Smooth muscle cell (in vitro differentiated cells): ENCODE measurements at regions not wholly inside any gene's neighbourhood (a gene's known extent, or its start where the extent isn't known, plus 50 kb on each side); places are given as distances from the start of the nearest gene placed in this dataset.
A peak's percentile ranks its signal among the peaks of the same experiment; 100 is the strongest.

Experiments used
- DNase-seq: peaks from one replicate; lab custom pipeline; 2025; ENCODE audit not compliant: unreplicated experiment; lab: John Stamatoyannopoulos, UW
- H2AFZ ChIP-seq: fragments of 200-600 bp; sonication (generic); 2 replicates; pipeline ENCODE4 v1.6.0; 2016; ENCODE audit warnings: antibody characterized with exemption, low read depth, mild to moderate bottlenecking
- H3F3A ChIP-seq: fragments of 200-600 bp; sonication (generic); 2 replicates; pipeline ENCODE4 v1.6.0; 2017; ENCODE audit warnings: antibody characterized with exemption, low read depth
- H3K27ac ChIP-seq: fragments of 200-600 bp; sonication (generic); 2 replicates; pipeline ENCODE4 v1.5.1; 2016; ENCODE audit warnings: low read depth, mild to moderate bottlenecking
- H3K27me3 ChIP-seq: fragments of 200-600 bp; sonication (generic); 2 replicates; pipeline ENCODE4 v1.6.1; 2016; ENCODE audit warnings: low read depth, mild to moderate bottlenecking
- H3K36me3 ChIP-seq: fragments of 200-600 bp; sonication (generic); 2 replicates; pipeline ENCODE4 v1.5.1; 2016; ENCODE audit warnings: low read depth
- H3K4me1 ChIP-seq: fragments of 200-600 bp; sonication (generic); 2 replicates; pipeline ENCODE4 v1.5.1; 2016; ENCODE audit warnings: low read depth
- H3K4me2 ChIP-seq: fragments of 200-600 bp; sonication (generic); 2 replicates; pipeline ENCODE4 v1.6.0; 2016; ENCODE audit warnings: mild to moderate bottlenecking
- H3K4me3 ChIP-seq: fragments of 200-600 bp; sonication (generic); 2 replicates; pipeline ENCODE4 v1.5.1; 2016; ENCODE audit warnings: mild to moderate bottlenecking
- H3K79me2 ChIP-seq: fragments of 200-600 bp; sonication (generic); 2 replicates; pipeline ENCODE4 v1.6.0; 2016; ENCODE audit warnings: low read depth, mild to moderate bottlenecking
- H3K9ac ChIP-seq: fragments of 200-600 bp; sonication (generic); 2 replicates; pipeline ENCODE4 v1.6.0; 2016; ENCODE audit warnings: low read depth
- H3K9me3 ChIP-seq: fragments of 200-600 bp; sonication (generic); replicated peaks from 2 replicates; pipeline ENCODE4 v1.5.1; 2016; ENCODE audit warnings: low read depth
- H4K20me1 ChIP-seq: fragments of 200-600 bp; sonication (generic); 2 replicates; pipeline ENCODE4 v1.6.0; 2016; ENCODE audit warnings: low read depth
- WGBS: methylation state at CpG from one replicate; pipeline ENCODE4 v1.1.7; 2016; ENCODE audit warnings: low lambda C conversion rate; 5-methylcytosine and 5-hydroxymethylcytosine counted together
- TF ChIP-seq, protein P1 (sequence below): fragments of 200-600 bp; sonication (generic); IDR thresholded peaks from 2 replicates; pipeline ENCODE4 v1.5.1; 2017; ENCODE audit warnings: borderline replicate concordance, mild to moderate bottlenecking, antibody characterized with exemption; ENCODE audit not compliant: insufficient read depth, poor library complexity, severe bottlenecking

DNA sequence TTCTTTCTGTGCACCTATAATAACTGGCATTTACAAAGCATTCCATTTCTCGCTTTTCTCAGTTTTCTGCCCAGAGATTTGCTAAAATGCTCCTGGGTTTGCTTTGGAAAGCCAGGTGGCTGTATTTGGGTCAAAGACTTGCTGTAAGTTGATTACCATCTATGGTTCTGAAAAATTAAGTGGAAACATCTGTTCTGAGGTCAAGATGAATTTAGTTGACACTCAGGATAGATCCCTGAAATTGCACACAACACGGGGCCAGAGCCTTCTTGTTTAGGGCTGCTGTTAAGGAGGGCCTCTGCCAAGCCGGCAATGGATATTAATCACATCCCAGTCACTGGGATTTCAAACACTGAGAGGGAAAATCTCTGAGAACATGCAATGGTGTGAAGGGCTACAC, 111.6 kb upstream of the GLI3 start:
- no peaks in the 10 kb centered on the region for H3K79me2 ChIP-seq
- no peak overlapping the region for H3K27ac ChIP-seq
- H3K9me3 ChIP-seq, result no peaks in the 10 kb centered on the region
- no peaks in the 10 kb centered on the region for H3K27me3 ChIP-seq
- no peaks in the 10 kb centered on the region for H3K36me3 ChIP-seq
- H3K4me2 ChIP-seq, result no peak overlapping the region
- H3K9ac ChIP-seq, result no peak overlapping the region
- no peak overlapping the region for H3K4me3 ChIP-seq
- no peak for DNase-seq
- H3K4me1 ChIP-seq, result peaks cover 18% of the 10 kb centered on the region
- TF ChIP-seq, protein P1, sequence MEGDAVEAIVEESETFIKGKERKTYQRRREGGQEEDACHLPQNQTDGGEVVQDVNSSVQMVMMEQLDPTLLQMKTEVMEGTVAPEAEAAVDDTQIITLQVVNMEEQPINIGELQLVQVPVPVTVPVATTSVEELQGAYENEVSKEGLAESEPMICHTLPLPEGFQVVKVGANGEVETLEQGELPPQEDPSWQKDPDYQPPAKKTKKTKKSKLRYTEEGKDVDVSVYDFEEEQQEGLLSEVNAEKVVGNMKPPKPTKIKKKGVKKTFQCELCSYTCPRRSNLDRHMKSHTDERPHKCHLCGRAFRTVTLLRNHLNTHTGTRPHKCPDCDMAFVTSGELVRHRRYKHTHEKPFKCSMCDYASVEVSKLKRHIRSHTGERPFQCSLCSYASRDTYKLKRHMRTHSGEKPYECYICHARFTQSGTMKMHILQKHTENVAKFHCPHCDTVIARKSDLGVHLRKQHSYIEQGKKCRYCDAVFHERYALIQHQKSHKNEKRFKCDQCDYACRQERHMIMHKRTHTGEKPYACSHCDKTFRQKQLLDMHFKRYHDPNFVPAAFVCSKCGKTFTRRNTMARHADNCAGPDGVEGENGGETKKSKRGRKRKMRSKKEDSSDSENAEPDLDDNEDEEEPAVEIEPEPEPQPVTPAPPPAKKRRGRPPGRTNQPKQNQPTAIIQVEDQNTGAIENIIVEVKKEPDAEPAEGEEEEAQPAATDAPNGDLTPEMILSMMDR, result no peak
- H2AFZ ChIP-seq, result no peak overlapping the region
- H3F3A ChIP-seq, result no peaks in the 10 kb centered on the region
- H4K20me1 ChIP-seq, result no peaks in the 10 kb centered on the region
- WGBS, result 54% methylated on average over 3 of the region's 3 CpGs

DNA sequence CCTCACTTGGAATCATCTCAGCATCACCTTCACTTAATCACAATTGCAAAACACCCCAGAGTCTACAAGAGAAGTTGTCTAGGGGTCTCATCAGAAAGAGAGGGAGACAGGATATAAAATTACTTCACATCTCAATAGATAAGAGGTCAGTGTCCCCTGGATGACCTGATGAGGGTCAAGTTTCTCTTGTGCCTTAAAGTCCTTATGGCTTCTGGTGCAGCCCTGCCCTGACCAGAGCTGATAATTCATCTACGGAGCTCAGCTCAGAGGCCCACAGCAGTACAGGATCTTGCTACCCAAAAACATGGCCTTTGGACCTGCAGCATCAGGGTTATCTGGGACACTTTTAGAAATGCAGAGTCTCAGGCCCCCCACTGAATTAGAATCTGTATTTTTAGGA, 111.1 kb upstream of the GLI3 start:
- Histone ChIP-seq H3K27me3 (no peaks in the 10 kb centered on the region), H3K9me3 (no peaks in the 10 kb centered on the region), H3K4me1 (peaks cover 18% of the 10 kb centered on the region), H3K79me2 (no peaks in the 10 kb centered on the region), H3K36me3 (no peaks in the 10 kb centered on the region), H3K4me3 (no peak overlapping the region), H4K20me1 (no peaks in the 10 kb centered on the region), H3K4me2 (no peak overlapping the region), H2AFZ (peak overlapping the region; percentile 17), H3F3A (no peaks in the 10 kb centered on the region), H3K27ac (no peak overlapping the region), H3K9ac (no peak overlapping the region)
- 75% methylated on average over 1 of the region's 1 CpG for WGBS
- TF ChIP-seq, protein P1, result no peak
- DNase-seq, result no peak

DNA sequence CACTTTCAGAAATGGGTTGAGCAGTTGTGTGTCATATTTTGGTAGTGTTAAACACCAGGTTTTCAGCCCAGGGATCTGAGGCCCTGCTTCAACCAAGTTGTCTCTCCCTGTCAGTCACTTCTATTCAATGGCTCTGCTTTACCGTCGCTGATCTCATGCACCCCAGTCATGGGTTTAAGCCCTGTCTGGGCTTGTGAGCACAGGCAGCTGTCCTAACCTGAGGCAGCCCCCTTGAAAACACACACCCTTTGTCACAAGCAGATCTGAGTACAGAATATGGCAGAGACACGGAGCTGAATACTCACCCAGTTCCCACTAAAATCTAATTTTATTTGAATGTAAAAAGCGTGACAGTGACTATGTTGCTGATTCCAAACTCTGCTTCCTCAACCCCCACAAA, 110.6 kb upstream of the GLI3 start:
- Histone ChIP-seq H3K4me2 (no peak overlapping the region), H3F3A (no peaks in the 10 kb centered on the region), H3K27me3 (no peaks in the 10 kb centered on the region), H3K27ac (peak overlapping the region; percentile 40), H3K9me3 (no peaks in the 10 kb centered on the region), H3K4me1 (peaks cover 21% of the 10 kb centered on the region), H4K20me1 (no peaks in the 10 kb centered on the region), H3K36me3 (no peaks in the 10 kb centered on the region), H3K9ac (no peak overlapping the region), H3K4me3 (no peak overlapping the region), H2AFZ (peak overlapping the region; percentile 17), H3K79me2 (no peaks in the 10 kb centered on the region)
- DNase-seq, result no peak
- TF ChIP-seq, protein P1, result no peak
- WGBS, result 64% methylated on average over 4 of the region's 4 CpGs

DNA sequence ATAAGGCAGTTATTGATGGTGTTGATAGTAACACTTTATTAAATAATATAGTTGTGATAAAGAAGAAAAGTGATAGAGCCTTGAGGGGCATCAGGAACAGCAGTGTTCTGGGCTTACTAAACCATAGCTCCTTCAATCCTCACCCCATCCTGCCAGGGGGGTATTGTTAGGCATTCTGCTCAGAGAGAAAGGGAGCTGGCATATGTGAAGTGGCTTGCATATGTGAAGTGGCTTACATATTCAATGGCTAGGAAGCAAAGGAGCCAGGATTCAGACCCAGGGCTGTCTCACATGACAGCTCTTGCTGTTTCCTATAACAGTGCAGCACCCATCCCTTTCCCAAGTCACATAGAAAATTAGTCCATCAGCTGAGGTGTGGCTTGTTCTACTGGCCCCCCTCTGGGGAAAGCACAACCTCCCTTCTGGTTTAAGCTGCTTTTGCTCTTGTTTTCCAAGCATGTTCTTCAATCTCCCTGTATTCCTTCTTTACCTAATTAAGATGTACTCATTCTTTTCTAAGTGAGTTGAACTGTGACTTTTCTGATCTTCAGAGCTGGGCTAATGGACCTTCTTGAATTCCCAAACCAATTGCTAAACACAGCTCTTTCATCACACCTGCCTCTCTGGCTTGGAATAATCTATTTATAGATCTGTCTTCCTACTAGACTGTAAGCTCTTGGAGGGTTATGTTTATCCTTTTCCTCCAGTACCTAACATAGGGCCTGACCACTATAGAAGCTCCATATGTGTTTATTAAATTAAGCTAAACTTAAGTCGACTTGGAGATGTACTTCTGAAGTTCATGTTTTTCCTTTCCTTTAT, 108.7 kb upstream of the GLI3 start:
- H3K9me3 ChIP-seq, result no peaks in the 10 kb centered on the region
- TF ChIP-seq, protein P1, result no peak
- H3F3A ChIP-seq, result no peaks in the 10 kb centered on the region
- peaks cover 26% of the 10 kb centered on the region for H3K4me1 ChIP-seq
- H3K36me3 ChIP-seq, result no peaks in the 10 kb centered on the region
- H4K20me1 ChIP-seq, result no peaks in the 10 kb centered on the region
- H3K27me3 ChIP-seq, result no peaks in the 10 kb centered on the region
- DNase-seq, result no peak
- no peaks in the 10 kb centered on the region for H3K79me2 ChIP-seq
- H3K4me2 ChIP-seq, result no peak overlapping the region
- H2AFZ ChIP-seq, result no peak overlapping the region
- no peak overlapping the region for H3K9ac ChIP-seq
- H3K4me3 ChIP-seq, result no peak overlapping the region
- WGBS, result 88% methylated on average over 1 of the region's 1 CpG
- H3K27ac ChIP-seq, result no peak overlapping the region
